NAMALWA (cell line): ENCODE measurements at regions not wholly inside any gene's neighbourhood (a gene's known extent, or its start where the extent isn't known, plus 50 kb on each side); places are given as distances from the start of the nearest gene placed in this dataset.
"Not testable (repeated sequence)": the region's sequence is repeated elsewhere in the genome, so short reads cannot be mapped to it uniquely, and the experiment has no call there.

Experiments used
- DNase-seq: peaks from one replicate; pipeline ENCODE4 v3.0.0-alpha.2; 2015; ENCODE audit warnings: low spot score

DNA sequence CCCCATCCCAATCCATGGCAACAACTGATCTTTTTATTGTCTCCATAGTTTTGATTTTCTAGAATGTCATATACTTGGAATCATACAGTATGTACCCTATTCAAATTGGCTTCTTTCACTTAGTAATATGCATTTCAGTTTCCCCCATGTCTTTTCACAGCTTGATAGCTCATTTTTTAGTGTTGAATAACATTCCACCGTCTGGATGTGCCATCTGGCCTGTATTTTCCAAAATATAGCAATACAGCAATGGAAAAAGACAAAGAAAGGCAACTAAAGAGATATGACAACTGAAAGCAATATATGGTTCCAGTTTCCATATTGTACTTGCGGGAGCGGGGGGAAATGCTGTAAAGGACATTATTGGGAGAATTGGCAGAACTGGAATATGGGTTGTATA, 166.4 kb upstream of the NT5E start:
- no peak for DNase-seq

DNA sequence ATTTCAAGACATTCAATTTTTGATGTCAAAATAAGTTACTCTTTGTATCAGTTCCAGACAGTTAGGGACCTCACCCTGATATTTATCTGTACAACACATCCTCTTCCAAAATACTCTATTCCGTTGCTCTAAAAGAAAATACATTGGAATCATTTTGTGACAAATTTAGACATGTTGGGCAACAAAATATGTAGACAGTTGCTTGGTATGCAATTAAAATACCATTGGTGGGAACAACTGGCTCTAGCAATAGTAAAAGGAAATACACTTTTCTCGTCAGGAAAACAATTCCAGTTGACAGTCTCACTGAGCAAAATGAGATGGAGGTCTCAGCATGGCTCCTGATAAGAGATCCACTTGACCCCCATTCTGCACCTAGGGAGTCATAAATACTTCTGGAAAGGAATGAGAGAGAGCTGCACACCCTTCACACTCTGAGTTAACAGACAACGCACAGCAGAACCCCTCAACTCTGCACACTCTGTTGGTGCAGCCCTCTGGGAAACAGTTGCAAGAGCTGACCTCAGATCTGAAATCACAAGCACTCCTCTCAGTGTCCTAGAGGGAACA, 171.3 kb upstream of the NT5E start:
- no peak for DNase-seq

DNA sequence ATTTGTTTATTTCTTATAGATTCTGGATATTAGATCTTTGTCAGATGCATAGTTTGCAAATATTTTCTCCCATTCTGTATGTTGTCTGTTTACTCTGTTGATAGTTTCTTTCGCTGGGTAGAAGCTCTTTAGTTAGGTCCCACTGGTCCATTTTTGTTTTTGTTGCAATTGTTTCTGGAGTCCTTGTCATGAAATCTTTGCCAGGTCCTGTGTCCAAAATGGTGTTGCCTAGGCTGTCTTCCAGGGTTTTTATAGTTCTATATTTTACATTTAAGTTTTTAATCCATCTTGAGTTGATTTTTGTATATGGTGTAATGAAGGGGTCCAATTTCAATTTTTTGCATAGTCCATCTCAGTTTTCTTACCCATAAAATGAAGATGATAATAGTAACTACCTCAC, 173.9 kb upstream of the NT5E start:
- not testable (repeated sequence) for DNase-seq

- DNase-seq: no peak
Observed at GRCh38 chr6:85275338-85275985, 174.4 kb upstream of the NT5E start.

- DNase-seq: no peak
Observed at GRCh38 chr6:85273870-85274269, 176.0 kb upstream of the NT5E start.

DNA sequence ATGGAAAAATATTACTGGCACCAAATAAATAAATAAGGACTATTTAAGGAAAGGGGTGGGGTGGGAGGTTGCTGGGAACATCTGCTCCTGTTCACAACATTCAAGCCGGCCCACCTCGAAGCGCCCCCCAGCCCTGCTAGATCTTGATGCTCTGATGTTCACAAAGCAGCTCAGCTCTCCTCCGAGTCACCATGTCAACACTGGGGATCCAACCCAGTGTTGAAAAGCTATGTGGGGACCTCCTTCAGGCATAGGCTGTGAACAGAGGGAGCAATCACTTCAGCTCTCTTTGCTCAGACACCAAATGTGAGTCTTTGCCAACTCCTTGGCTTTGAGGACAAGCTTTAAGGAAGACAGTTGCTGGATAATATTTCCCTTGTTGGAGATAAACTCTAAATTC, 176.8 kb upstream of the NT5E start:
- no peak for DNase-seq

DNA sequence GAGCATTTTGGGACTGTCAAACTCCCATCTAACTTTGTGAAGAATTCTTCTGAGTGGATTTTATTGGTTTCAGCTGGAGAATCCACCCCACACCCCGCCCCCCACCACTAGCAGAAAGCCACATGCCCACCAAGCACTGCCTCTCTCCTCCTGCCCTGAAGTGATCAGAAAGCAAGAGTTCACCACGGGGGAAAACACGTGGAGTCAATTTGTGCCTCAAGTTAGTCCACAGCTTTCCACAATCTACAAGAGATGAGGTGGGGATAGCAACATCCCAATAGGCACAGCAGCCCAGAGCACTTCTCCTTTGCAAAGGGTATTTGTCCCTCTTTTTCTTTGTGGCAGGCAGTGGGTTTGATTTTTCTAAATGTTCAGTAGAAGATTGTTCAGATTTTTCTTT, 177.3 kb upstream of the NT5E start:
- no peak for DNase-seq

- no peak for DNase-seq
Observed at GRCh38 chr6:85262621-85263020, 187.3 kb upstream of the NT5E start.

DNA sequence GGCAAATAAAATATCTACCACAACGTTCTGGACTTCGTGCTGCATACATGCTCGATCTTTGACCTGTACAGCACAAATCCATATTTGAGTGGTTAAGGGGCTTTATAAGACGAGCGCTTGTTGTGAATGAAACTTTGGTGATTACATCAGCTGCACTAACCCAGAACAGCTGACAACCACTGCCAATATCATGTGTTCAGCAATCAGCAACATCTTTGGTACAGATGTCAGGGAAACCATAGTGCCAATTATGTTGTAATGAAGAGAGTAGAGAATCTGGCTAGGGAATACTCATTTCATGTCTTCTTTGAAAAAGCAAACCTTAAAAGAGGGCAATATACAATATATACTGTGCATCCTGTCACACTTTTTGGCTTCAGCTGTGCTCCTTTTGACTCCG, 188.6 kb upstream of the NT5E start:
- no peak for DNase-seq

- DNase-seq: no peak
Observed at GRCh38 chr6:85255661-85256060, 194.2 kb upstream of the NT5E start.

DNA sequence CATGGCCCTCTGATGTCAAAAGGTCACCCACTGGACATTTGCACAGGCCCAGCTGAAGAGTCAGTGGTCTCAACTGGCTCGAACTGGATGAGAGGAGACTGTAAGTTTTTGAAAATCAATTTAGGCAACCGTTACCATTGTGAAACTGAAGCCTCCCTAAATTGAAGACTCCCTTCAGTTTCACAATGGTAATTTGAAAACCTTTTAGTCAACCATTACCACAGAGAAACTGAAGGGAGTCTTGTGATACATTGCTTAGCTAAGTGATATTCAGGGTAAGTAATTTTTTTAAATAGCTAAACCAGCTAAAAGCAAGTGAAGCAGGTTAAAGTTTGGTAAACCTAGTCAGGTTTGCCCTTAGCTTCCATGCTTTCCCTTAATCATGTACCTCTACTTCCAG, 197.3 kb upstream of the NT5E start:
- no peak for DNase-seq

DNA sequence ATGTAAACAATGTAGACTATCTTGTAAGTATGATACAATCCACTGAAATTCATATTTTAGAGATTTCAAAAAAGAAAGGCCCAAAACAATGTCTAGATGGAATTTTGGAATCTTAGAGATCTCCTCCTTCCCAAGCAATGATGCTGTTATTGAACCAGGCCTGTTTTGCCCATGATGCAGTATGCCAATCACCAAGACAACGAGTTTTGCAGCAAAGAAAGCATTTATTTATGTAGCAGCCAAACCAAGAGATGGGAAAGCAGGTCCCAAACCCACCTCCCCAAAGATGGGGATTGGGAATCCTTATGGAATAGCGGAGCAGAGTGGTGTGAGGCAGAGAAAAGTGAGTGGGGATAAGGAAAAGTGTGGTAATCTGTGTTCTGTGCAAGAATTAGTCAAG, 197.8 kb upstream of the NT5E start:
- DNase-seq: no peak

- no peak for DNase-seq
Observed at GRCh38 chr6:85251300-85251699, 198.6 kb upstream of the NT5E start.

- DNase-seq: no peak
Observed at GRCh38 chr6:85250586-85251220, 199.2 kb upstream of the NT5E start.

DNA sequence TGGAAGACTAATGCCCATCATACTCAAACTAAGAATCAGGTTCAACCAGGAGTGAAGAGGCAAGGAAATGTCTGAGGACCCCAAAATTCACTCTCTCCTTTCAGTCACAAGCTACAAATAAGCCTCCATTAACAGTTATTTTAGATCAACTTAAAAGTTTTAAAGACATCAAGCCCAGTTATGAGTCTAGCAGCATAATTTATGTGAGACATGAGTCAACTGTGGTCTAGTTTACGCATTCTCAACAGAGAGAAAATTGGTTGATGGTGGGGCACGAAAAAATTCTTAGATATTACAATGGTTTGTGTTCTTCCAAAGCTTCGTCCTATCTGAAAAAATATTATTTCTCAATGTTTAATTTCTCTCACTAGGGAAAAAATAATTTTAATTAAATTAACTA, 204.9 kb upstream of the NT5E start:
- DNase-seq: no peak

DNA sequence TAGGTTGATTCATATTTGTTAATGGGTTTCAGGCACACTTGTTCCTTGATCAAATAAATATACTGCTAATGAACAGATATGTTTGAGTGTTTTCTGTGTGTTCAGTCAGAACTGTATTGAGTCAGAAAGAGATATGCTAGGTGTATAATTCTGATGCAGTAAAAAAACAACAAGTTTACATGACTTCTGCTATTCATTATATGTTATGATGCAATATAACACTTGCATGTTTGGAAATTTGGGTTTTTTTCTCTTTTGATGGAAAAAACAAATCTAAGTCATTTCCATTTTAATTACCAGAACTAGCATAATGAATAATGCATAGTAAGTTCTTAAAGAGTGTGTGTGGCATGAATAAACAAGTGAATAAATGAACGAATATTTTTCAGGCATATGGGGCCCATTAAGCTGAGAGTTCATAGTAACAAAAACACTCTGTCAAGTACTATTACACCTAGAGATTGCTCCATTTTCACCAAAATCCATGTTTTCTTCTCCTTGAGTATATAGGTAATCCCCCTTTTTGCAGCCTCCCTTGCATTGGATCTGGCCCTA, 208.3 kb upstream of the NT5E start:
- no peak for DNase-seq

GRCh38 chr6:85240787-85241385, 209.0 kb upstream of the NT5E start:
- DNase-seq: no peak

DNA sequence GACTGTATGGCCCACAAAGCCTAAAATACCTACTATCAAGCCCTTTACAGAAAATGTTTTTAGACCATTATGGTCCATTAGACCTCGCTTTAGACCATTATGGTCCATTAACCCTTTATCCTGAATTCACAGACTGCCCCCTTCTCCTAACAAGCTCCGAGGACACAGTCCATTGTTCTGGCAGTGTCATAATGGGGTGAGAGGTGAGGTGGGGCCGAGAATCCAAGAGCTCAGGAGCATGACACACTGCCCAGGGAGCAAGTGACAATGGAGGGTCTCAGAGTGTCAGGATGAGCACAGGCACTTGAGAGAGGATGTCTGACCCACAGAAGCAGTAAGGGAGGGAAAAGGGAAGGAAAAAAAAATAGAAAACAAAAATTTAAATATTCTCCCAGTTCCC, 212.4 kb upstream of the NT5E start:
- DNase-seq: no peak

- DNase-seq: no peak
Observed at GRCh38 chr6:85236636-85237035, 213.2 kb upstream of the NT5E start.

DNA sequence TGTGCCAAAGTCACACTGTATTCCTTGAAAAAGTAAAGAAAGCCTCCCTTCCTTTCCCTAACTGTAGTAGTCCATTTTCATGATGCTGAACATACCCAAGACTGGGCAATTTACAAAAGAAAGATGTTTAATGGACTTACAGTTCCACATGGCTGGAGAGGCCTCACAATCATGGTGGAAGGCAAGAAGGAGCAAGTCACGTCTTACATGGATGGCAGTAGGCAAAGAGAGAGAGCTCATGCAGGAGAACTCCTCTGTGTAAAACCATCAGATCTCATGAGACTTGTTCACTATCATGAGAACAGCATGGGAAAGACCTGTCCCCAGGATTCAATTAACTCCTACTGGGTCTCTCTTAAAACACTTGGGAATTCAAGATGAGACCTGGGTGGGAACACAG, 222.5 kb upstream of the NT5E start:
- not testable (repeated sequence) for DNase-seq

GRCh38 chr6:85212794-85213193, 237.1 kb upstream of the NT5E start:
- DNase-seq: not testable (repeated sequence)

DNA sequence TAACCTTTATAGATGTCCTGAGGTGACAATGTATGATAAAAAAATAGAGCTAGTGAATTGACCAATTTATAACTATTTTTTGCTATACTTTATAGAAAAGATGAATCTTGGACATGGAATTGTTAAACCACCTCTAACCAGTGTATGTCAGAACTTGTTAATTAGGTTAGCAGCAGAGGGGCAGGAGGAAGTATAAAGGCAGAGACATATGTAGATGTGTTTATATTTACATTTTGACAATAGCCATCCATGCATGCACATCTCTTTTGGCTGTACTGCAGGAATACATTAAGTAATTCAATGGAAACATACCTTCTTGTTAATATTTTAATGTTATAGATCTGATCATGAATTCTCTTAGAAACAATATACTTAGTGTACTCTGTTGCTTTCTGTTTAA, 254.6 kb upstream of the NT5E start:
- no peak for DNase-seq

DNA sequence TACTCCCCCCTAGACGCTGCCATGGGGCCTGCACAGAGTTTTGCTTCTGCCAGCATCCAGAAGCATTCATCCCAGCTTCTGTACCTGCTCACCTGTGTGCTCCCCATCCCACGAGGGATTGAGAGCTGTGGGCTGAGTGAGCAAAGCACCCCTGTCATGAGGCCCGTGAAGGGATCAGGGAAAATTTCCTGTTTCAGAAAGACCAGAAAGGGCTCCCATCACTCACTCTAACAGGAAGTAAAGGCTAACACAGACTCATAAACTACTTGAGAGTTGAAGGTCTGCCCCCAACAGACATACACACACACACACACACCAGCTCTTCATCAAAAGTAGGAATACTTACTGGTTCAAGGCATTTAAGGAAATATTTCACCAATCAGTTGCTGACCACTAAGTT, 256.5 kb upstream of the NT5E start:
- DNase-seq: no peak
